IPS-18c (cell line): ENCODE measurements at regions not wholly inside any gene's neighbourhood (a gene's known extent, or its start where the extent isn't known, plus 50 kb on each side); places are given as distances from the start of the nearest gene placed in this dataset.
"Not testable (repeated sequence)": the region's sequence is repeated elsewhere in the genome, so short reads cannot be mapped to it uniquely, and the experiment has no call there.

Experiments used
- H3K4me3 ChIP-seq: 2 replicates; pipeline ENCODE4 v1.7.0; 2013; ENCODE audit warnings: low read depth, mild to moderate bottlenecking, low read length, moderate library complexity; ENCODE audit not compliant: insufficient read depth
- H3K9me3 ChIP-seq: one replicate; pipeline ENCODE4 v1.6.1; 2013; ENCODE audit warnings: mild to moderate bottlenecking, low read length, moderate library complexity; ENCODE audit not compliant: control insufficient read depth, insufficient read depth

GRCh38 chr2:129043677-129044076 is 725.0 kb upstream of the HS6ST1 start:
- not testable (repeated sequence) for H3K9me3 ChIP-seq, H3K4me3 ChIP-seq

DNA sequence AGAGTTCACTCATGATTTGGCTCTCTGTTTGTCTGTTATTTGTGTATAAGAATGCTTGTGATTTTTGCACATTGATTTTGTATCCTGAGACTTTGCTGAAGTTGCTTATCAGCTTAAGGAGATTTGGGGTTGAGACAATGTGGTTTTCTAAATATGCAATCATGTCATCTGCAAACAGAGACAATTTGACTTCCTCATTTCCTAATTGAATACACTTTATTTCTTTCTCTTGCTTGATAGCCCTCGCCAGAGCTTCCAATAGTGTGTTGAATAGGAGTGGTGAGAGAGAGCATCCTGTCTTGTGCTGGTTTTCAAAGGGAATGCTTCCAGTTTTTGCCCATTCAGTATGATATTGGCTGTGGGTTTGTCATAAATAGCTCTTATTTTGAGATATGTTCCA is 727.8 kb upstream of the HS6ST1 start:
- not testable (repeated sequence) for H3K9me3 ChIP-seq, H3K4me3 ChIP-seq

DNA sequence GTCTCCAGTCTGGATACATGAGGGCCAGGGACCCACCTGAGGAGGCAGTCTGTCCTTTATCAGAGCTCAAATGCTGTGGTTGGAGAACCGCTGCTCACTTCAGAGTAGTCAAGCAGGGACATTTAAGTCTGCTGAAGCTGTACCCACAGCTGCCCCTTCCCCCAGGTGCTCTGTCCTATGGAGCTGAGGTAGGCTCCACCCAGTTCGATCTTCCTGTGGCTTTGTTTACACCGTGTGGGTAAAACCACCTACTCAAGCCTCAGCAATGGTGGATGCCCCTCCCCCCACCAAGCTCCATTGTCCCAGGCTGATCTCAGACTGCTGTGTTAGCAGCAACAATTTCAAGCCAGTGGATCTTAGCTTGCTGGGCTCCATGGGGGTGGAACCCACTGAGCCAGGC is 731.4 kb upstream of the HS6ST1 start:
- no peak overlapping the region for H3K4me3 ChIP-seq
- H3K9me3 ChIP-seq: no peaks in the 10 kb centered on the region

GRCh38 chr2:129055242-129055641 is 736.6 kb upstream of the HS6ST1 start:
- peaks cover 2% of the 10 kb centered on the region for H3K9me3 ChIP-seq
- no peak overlapping the region for H3K4me3 ChIP-seq

DNA sequence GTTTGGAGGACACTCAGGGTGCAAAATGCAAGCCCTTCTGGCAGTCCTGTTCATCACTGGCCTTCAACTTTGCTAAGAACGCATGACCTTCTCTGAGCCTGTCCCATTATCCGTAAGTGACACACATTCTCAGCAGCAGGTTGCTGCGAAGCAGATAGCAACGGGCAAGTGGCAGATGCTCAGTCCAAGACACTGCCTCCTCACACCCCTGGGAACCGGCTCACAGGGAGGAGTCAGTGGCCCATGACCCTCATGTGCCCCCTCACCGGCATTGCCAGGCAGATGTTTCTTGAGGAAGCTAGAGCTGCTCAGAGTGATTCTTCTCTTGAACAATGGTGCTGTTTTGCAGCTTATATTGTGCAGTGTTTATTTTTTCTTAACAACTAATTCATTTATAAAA is 737.2 kb upstream of the HS6ST1 start:
- peaks cover 2% of the 10 kb centered on the region for H3K9me3 ChIP-seq
- H3K4me3 ChIP-seq: no peak overlapping the region

GRCh38 chr2:129056309-129056958 is 737.8 kb upstream of the HS6ST1 start:
- Histone ChIP-seq H3K9me3 (peaks cover 2% of the 10 kb centered on the region), H3K4me3 (no peak overlapping the region)

GRCh38 chr2:129056959-129057317 is 738.3 kb upstream of the HS6ST1 start:
- Histone ChIP-seq H3K4me3 (no peak overlapping the region), H3K9me3 (peaks cover 2% of the 10 kb centered on the region)

- H3K9me3 ChIP-seq: peaks cover 2% of the 10 kb centered on the region
- no peak overlapping the region for H3K4me3 ChIP-seq
Observed at GRCh38 chr2:129058981-129059380, 740.3 kb upstream of the HS6ST1 start.

- H3K9me3 ChIP-seq: peaks cover 2% of the 10 kb centered on the region
- no peak overlapping the region for H3K4me3 ChIP-seq
Observed at GRCh38 chr2:129059476-129059875, 740.8 kb upstream of the HS6ST1 start.

DNA sequence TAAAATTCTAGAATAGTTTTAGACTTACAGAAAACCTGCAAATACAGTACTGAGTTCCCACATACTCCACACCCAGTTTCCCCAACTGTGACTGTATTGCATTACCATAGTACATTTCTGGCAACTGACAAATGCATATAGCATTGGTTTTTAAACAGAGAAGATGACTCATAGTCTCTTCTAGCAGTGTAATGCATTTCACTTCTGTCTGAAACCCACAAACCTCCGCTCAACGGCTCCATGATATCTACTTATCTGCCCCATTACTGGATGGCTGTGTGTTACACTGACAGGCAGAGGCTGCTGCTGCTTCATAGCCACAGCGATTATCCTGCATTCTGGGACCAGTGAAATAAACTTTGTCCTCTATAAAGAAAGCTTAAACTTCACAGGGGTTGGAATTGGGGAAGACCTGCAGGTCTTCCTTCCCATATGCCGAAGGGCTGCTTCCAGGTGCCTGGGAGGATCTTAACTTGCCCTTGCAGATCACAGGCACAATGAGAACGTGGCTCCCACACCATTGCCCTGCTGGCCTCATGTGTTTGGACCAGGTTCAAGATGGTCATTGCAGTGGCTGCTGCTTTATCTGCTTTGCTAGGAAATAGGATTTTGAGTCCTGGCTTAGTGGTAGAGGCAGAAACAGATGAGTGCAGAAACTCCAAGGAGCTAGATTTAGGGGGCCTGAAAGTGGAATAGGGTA is 742.6 kb upstream of the HS6ST1 start:
- H3K9me3 ChIP-seq: peaks cover 2% of the 10 kb centered on the region
- no peak overlapping the region for H3K4me3 ChIP-seq

DNA sequence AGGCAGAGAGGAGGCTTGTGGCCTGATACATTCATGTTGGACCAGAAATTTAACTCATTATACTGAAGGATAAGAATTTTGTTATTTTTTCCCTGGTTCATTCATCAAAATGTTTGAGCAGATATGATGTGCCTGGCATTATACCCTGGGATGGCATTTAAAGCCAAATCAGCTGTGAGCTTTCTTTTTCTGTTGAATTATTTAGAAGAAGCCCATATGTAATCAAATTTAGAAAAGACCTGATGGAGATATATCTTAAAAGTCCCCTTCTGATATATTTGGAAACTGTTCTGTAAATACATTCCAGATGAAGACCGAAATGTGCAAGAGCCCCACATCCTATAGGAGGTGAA is 743.1 kb upstream of the HS6ST1 start:
- H3K9me3 ChIP-seq: peaks cover 2% of the 10 kb centered on the region
- no peak overlapping the region for H3K4me3 ChIP-seq

GRCh38 chr2:129062146-129062912 is 743.7 kb upstream of the HS6ST1 start:
- peaks cover 2% of the 10 kb centered on the region for H3K9me3 ChIP-seq
- no peak overlapping the region for H3K4me3 ChIP-seq

- Histone ChIP-seq H3K4me3 (no peak overlapping the region), H3K9me3 (peaks cover 5% of the 10 kb centered on the region)
Observed at GRCh38 chr2:129067070-129067469, 748.4 kb upstream of the HS6ST1 start.

DNA sequence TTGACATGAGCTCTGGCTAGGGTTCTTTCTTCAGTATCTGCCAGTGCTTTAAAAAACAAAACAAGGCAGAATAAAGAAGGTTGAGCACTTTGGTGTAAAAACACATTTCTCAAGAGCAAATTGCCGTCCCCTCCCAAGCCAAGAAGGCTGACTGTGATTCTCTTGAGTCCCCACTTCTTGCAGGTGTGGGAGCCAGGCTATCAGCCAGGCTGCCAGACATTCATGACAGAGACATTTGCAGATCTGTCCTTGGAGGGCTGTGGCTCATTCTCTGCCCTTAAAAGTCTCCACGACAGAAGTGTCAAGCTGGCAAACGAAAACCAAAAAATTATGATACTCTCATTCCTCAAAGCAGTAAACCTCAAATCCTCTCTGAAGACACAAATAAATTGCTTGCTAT is 749.3 kb upstream of the HS6ST1 start:
- H3K9me3 ChIP-seq: peaks cover 5% of the 10 kb centered on the region
- no peak overlapping the region for H3K4me3 ChIP-seq

DNA sequence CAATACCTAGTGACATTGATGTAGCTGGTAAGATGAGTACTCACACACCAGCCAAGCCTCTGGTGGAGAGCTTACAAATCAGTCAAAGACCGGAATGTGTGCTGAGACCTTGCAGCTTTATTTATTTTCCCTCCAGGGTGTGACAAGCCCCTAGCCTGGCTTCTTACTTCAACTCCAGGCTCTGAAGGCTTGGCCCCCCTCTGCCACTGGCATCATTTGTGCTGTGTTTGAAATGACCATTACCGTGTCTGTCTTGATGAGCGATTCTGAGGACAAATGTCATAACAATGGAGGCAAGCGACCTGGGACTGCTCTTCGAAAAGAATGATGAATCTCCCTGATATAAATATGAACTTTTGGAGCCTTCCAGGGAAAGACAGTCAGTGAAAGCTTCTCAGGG is 749.9 kb upstream of the HS6ST1 start:
- no peak overlapping the region for H3K4me3 ChIP-seq
- peaks cover 5% of the 10 kb centered on the region for H3K9me3 ChIP-seq

GRCh38 chr2:129069875-129070594 is 751.4 kb upstream of the HS6ST1 start:
- Histone ChIP-seq H3K4me3 (no peak overlapping the region), H3K9me3 (peaks cover 5% of the 10 kb centered on the region)

GRCh38 chr2:129070663-129071062 is 752.0 kb upstream of the HS6ST1 start:
- Histone ChIP-seq H3K9me3 (peaks cover 5% of the 10 kb centered on the region), H3K4me3 (no peak overlapping the region)

DNA sequence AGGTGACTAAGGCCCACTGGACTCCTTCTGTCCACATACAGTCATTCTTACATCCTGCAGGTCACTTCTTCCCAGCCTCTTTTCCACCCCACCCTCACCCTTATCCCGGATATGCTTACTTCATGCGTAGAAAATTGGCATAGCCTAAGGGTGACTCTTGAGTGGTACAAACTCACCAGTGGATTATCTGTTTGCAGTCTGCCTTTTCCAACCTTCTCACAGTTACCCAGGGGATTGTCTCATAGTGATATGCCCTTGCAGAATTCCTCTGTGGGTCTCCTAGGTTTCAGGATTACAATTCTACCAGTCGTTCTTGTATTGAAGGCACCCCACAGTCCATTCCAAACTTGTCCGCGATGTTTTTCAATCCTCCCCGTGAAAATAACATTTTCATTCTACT is 752.9 kb upstream of the HS6ST1 start:
- no peak overlapping the region for H3K4me3 ChIP-seq

More for the DNA sequence above, 752.9 kb upstream of the HS6ST1 start:
- peaks cover 5% of the 10 kb centered on the region for H3K9me3 ChIP-seq
